ENCODE measurements at regions not wholly inside any gene's neighbourhood (a gene's known extent, or its start where the extent isn't known, plus 50 kb on each side); places are given as distances from the start of the nearest gene placed in this dataset.

GRCh38 chr12:74449872-74450271 is 87.8 kb upstream of the ATXN7L3B start:
- TF ChIP-seq, protein P1, sequence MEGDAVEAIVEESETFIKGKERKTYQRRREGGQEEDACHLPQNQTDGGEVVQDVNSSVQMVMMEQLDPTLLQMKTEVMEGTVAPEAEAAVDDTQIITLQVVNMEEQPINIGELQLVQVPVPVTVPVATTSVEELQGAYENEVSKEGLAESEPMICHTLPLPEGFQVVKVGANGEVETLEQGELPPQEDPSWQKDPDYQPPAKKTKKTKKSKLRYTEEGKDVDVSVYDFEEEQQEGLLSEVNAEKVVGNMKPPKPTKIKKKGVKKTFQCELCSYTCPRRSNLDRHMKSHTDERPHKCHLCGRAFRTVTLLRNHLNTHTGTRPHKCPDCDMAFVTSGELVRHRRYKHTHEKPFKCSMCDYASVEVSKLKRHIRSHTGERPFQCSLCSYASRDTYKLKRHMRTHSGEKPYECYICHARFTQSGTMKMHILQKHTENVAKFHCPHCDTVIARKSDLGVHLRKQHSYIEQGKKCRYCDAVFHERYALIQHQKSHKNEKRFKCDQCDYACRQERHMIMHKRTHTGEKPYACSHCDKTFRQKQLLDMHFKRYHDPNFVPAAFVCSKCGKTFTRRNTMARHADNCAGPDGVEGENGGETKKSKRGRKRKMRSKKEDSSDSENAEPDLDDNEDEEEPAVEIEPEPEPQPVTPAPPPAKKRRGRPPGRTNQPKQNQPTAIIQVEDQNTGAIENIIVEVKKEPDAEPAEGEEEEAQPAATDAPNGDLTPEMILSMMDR (conservative IDR thresholded peaks at IDR 0.05; ENCODE audit: low read depth in 2 of 2): no peak
- TF ChIP-seq EZH2phosphoT487 (IDR thresholded peaks at IDR 0.05; ENCODE audit: unreplicated experiment) (no peak), EZH2 (IDR thresholded peaks at IDR 0.05; ENCODE audit: low read depth, unreplicated experiment) (no peak), ZNF462 (CRISPR knock-in tag; IDR thresholded peaks at IDR 0.05) (no peak)
- TF ChIP-seq, protein P2, sequence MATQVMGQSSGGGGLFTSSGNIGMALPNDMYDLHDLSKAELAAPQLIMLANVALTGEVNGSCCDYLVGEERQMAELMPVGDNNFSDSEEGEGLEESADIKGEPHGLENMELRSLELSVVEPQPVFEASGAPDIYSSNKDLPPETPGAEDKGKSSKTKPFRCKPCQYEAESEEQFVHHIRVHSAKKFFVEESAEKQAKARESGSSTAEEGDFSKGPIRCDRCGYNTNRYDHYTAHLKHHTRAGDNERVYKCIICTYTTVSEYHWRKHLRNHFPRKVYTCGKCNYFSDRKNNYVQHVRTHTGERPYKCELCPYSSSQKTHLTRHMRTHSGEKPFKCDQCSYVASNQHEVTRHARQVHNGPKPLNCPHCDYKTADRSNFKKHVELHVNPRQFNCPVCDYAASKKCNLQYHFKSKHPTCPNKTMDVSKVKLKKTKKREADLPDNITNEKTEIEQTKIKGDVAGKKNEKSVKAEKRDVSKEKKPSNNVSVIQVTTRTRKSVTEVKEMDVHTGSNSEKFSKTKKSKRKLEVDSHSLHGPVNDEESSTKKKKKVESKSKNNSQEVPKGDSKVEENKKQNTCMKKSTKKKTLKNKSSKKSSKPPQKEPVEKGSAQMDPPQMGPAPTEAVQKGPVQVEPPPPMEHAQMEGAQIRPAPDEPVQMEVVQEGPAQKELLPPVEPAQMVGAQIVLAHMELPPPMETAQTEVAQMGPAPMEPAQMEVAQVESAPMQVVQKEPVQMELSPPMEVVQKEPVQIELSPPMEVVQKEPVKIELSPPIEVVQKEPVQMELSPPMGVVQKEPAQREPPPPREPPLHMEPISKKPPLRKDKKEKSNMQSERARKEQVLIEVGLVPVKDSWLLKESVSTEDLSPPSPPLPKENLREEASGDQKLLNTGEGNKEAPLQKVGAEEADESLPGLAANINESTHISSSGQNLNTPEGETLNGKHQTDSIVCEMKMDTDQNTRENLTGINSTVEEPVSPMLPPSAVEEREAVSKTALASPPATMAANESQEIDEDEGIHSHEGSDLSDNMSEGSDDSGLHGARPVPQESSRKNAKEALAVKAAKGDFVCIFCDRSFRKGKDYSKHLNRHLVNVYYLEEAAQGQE (IDR thresholded peaks at IDR 0.05; ENCODE audit: unreplicated experiment): no peak

Measured in GM23338 (cell line).